Suprapubic skin (tissue), 4 donors: ENCODE measurements at regions not wholly inside any gene's neighbourhood (a gene's known extent, or its start where the extent isn't known, plus 50 kb on each side); places are given as distances from the start of the nearest gene placed in this dataset.
"Not testable (repeated sequence)": the region's sequence is repeated elsewhere in the genome, so short reads cannot be mapped to it uniquely, and the experiment has no call there.

Experiments
- EP300 ChIP-seq: sonication (generic); formaldehyde crosslinking; IDR thresholded peaks from one replicate; pipeline ENCODE4 v1.6.1; 2017; ENCODE audit warnings: antibody characterized with exemption
- POLR2A ChIP-seq, 2 donors: fragments of 450-650 bp; IDR thresholded peaks; one replicate each; pipeline ENCODE4 v1.6.1; 2017; ENCODE audit warnings: antibody characterized with exemption in 2 of 2, mild to moderate bottlenecking in 2 of 2, moderate library complexity in 2 of 2
- POLR2AphosphoS5 ChIP-seq, 3 donors: sonication (generic); formaldehyde crosslinking; IDR thresholded peaks; one replicate each; pipeline ENCODE4 v1.6.1; 2017; ENCODE audit warnings: antibody characterized with exemption in 3 of 3
- TF ChIP-seq, protein P1 (sequence below), 2 donors: fragments of 200-600 bp in 1 of 2; fragments of 450-650 bp in 1 of 2; sonication (generic) in 1 of 2; IDR thresholded peaks; one replicate each; pipeline ENCODE4 v1.5.1; 2016 to 2019; ENCODE audit warnings: antibody characterized with exemption in 2 of 2, mild to moderate bottlenecking in 1 of 2, moderate library complexity in 1 of 2

DNA sequence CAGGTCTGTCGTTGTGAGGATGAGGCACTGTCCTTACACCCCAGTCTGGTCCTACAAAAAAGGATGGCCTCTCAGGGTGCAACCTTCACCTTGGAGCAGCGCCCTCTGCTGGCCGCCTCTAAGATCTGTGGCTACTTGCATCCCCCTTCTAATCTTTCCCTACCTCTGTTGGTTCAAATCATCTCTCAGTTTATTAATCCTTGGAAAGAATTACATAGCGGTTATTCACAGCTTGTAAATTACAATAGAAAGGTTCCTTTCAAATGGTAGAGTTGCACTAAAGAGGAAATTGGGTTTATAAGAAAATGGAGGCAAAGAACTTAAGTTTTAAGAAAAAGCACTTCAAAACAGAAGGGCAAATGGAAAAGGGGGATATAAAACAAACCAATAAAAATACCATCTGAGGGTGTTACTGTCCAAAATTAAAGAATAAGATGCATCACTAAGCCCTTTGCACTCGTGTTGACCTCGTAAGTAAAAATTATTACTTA lies 102.0 kb upstream of the PLEKHM1 start:
- not testable (repeated sequence) for TF ChIP-seq POLR2AphosphoS5 (IDR thresholded peaks at IDR 0.05); EP300; POLR2A (IDR thresholded peaks at IDR 0.05)
- TF ChIP-seq, protein P1, sequence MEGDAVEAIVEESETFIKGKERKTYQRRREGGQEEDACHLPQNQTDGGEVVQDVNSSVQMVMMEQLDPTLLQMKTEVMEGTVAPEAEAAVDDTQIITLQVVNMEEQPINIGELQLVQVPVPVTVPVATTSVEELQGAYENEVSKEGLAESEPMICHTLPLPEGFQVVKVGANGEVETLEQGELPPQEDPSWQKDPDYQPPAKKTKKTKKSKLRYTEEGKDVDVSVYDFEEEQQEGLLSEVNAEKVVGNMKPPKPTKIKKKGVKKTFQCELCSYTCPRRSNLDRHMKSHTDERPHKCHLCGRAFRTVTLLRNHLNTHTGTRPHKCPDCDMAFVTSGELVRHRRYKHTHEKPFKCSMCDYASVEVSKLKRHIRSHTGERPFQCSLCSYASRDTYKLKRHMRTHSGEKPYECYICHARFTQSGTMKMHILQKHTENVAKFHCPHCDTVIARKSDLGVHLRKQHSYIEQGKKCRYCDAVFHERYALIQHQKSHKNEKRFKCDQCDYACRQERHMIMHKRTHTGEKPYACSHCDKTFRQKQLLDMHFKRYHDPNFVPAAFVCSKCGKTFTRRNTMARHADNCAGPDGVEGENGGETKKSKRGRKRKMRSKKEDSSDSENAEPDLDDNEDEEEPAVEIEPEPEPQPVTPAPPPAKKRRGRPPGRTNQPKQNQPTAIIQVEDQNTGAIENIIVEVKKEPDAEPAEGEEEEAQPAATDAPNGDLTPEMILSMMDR (IDR thresholded peaks at IDR 0.05) = peak; percentile 69 to 73
